GM13977 (cell line): ENCODE measurements at regions not wholly inside any gene's neighbourhood (a gene's known extent, or its start where the extent isn't known, plus 50 kb on each side); places are given as distances from the start of the nearest gene placed in this dataset.

Experiments
- DNase-seq: peaks from one replicate; pipeline ENCODE4 v3.0.0; 2012; ENCODE audit warnings: low spot score
- CTCF ChIP-seq: IDR thresholded peaks from 2 replicates; pipeline ENCODE4 v1.5.1; 2012; ENCODE audit warnings: mild to moderate bottlenecking, control low read depth; ENCODE audit not compliant: insufficient read depth; ENCODE audit errors: extremely low read depth, missing control alignments
- in situ Hi-C: fragments of 300-500 bp; cut with MboI; formaldehyde crosslinking; loops from one replicate; pipeline ENCODE4 v1.12.0; 2022; ENCODE audit warnings: low sequenced_read_pairs, low pct_unique_long_range_greater_than_20kb, mixed read lengths, inconsistent platforms; ENCODE audit not compliant: unreplicated experiment

DNA sequence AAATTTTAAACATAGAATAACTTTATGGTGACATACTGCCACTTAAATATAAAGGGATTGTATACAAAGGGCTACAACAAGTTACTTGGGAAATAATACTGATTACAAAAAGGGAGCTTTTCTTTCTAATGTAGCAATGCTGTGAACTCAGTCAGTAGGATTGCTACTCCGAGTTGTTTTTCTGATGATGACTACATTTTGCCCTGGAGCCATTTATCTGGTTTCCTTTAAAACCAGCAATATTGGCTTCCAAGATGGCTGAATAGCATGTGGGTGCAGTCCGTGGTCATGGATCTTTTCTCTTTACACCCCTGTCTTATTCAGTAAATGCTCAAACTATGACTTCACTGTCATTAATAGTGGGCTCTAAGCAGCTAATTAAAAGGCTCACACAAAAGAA, 92.6 kb upstream of the NEK7 start:
- in situ Hi-C loops = no loop called here
- DNase-seq = no peak
- TF ChIP-seq CTCF = no peak

DNA sequence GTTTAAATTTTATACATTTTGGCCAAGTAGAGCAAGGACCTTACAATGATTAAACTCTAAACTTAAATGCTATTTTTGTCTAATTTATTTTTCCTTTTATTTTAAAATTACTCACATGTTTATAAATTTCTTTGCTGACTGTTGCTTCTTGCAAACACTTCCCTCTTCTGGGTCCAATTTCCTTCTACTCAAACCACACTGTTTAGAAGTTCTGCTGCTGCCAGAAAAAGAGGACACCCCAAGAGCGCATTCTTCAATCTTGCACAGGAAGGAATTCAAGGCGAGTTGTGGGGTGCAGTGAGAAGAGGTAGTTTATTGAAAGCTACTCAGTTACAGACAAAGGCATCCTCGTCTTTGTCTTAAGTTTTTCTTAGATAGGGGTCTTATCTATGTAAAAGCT, 88.5 kb upstream of the NEK7 start:
- in situ Hi-C loops = no loop called here
- no peak for TF ChIP-seq CTCF
- DNase-seq = no peak

DNA sequence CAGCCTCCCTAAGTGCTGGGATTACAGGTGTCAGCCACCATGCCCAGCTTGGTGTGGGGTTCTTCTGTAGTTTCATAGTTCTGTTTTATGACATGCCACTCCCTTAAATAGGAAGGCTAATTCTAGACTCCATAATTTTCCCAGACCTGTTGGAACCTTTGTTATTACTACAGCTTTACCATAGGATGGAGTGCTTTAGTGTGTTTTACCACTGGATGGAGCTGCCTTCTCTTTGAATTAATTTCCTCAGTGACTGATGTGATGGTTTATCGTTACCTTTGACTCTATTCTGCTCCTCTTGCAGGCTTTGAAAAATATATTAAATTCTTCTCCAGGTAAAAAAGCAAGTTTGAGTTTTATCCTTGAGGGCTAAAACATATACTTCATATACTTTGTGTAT, 84.6 kb upstream of the NEK7 start:
- in situ Hi-C loops = no loop called here
- no peak for TF ChIP-seq CTCF
- DNase-seq = no peak

- DNase-seq = no peak
- in situ Hi-C loops = no loop called here
- no peak for TF ChIP-seq CTCF
Measured at GRCh38 chr1:198075296-198075695, 81.5 kb upstream of the NEK7 start.

- no peak for DNase-seq
- in situ Hi-C loops = no loop called here
- no peak for TF ChIP-seq CTCF
Measured at GRCh38 chr1:198079432-198079951, 77.3 kb upstream of the NEK7 start.

DNA sequence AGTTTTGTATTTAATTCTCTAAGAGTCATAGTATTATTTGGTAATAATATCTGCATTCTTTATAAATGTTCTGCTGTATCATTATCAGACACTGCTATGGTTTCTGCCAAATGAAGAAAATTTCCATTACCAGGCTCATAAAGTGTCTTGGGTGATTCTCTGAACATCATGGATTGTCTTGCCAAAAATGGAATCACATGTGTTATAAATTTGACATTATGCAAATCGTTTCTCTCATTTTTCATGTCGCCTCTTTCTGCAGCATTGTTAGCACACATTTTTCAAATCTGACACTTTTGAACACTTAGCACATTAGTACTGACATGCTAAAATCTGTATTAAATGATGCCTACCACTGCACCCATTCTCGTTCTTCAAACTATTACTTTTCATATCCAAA, 74.2 kb upstream of the NEK7 start:
- DNase-seq = no peak
- in situ Hi-C loops = loop anchor here (10.0 kb wide), 1 partner anchor 382 kb away; no protein-coding TSS in a partner anchor

More for the DNA sequence above, 74.2 kb upstream of the NEK7 start:
- TF ChIP-seq CTCF = no peak
